Fibroblast of lung (primary cell): ENCODE measurements at regions not wholly inside any gene's neighbourhood (a gene's known extent, or its start where the extent isn't known, plus 50 kb on each side); places are given as distances from the start of the nearest gene placed in this dataset.
"Not testable (repeated sequence)": the region's sequence is repeated elsewhere in the genome, so short reads cannot be mapped to it uniquely, and the experiment has no call there.

Source experiments
- DNase-seq, 2 donors: peaks; one replicate each; pipeline versions ENCODE4 v3.0.0 to v3.0.0-alpha.2; 2010; ENCODE audit warnings: low read depth in 2 of 2
- H2AFZ ChIP-seq: 2 replicates; pipeline ENCODE4 v1.5.1; 2012; ENCODE audit warnings: low read length, control low read depth, inconsistent platforms
- H3K27ac ChIP-seq: 2 replicates; pipeline ENCODE4 v1.5.1; 2011; ENCODE audit warnings: low read length, control low read depth; ENCODE audit not compliant: insufficient read depth
- H3K27me3 ChIP-seq: 2 replicates; pipeline ENCODE4 v1.5.1; 2011; ENCODE audit warnings: mild to moderate bottlenecking, low read length; ENCODE audit not compliant: control insufficient read depth, insufficient read depth
- H3K36me3 ChIP-seq: 2 replicates; pipeline ENCODE4 v1.5.1; 2011; ENCODE audit warnings: low read length; ENCODE audit not compliant: control insufficient read depth, insufficient read depth
- H3K4me1 ChIP-seq: 2 replicates; pipeline ENCODE4 v1.5.1; 2011; ENCODE audit warnings: low read length; ENCODE audit not compliant: control insufficient read depth, insufficient read depth; ENCODE audit errors: extremely low read depth
- H3K4me2 ChIP-seq: 2 replicates; pipeline ENCODE4 v1.5.1; 2011; ENCODE audit warnings: low read length, control low read depth; ENCODE audit not compliant: insufficient read depth; ENCODE audit errors: extremely low read depth
- H3K4me3 ChIP-seq, 4 experiments: fragments of 200-600 bp in 1 of 4; sonication (generic) in 1 of 4; replicated peaks in 1 of 4; 2 replicates each; pipeline ENCODE4 v1.5.1; 2011 to 2016; ENCODE audit warnings: low read length in 4 of 4, low read depth in 3 of 4, mild to moderate bottlenecking in 3 of 4, control low read depth in 2 of 4, inconsistent platforms in 1 of 4, mixed read lengths in 1 of 4; ENCODE audit not compliant: insufficient read depth in 1 of 4; ENCODE audit errors: control extremely low read depth in 1 of 4
- H3K79me2 ChIP-seq: 2 replicates; pipeline ENCODE4 v1.5.1; 2012; ENCODE audit warnings: mild to moderate bottlenecking, low read length, inconsistent platforms; ENCODE audit not compliant: control insufficient read depth, insufficient read depth
- H3K9ac ChIP-seq: 2 replicates; pipeline ENCODE4 v1.5.1; 2011; ENCODE audit warnings: mild to moderate bottlenecking, low read length, control low read depth; ENCODE audit not compliant: insufficient read depth
- H3K9me3 ChIP-seq: 2 replicates; pipeline ENCODE4 v1.5.1; 2012; ENCODE audit warnings: low read depth, low read length; ENCODE audit not compliant: control insufficient read depth, insufficient read depth
- H4K20me1 ChIP-seq: 2 replicates; pipeline ENCODE4 v1.5.1; 2011; ENCODE audit warnings: low read length; ENCODE audit not compliant: control insufficient read depth, insufficient read depth; ENCODE audit errors: extremely low read depth
- EZH2 ChIP-seq: IDR thresholded peaks from 2 replicates; pipeline ENCODE4 v1.5.1; 2012; ENCODE audit warnings: low read length, control low read depth, mild to moderate bottlenecking; ENCODE audit errors: missing control alignments
- TF ChIP-seq, protein P1 (sequence below), 2 donors: IDR thresholded peaks in 1 of 2; conservative IDR thresholded peaks in 1 of 2; 1 replicate in 1 of 2; 2 replicates in 1 of 2; pipeline ENCODE4 v1.5.1; 2011 to 2012; ENCODE audit warnings: low read length in 2 of 2, control low read depth in 1 of 2, inconsistent platforms in 1 of 2, low read depth in 1 of 2, mild to moderate bottlenecking in 1 of 2

DNA sequence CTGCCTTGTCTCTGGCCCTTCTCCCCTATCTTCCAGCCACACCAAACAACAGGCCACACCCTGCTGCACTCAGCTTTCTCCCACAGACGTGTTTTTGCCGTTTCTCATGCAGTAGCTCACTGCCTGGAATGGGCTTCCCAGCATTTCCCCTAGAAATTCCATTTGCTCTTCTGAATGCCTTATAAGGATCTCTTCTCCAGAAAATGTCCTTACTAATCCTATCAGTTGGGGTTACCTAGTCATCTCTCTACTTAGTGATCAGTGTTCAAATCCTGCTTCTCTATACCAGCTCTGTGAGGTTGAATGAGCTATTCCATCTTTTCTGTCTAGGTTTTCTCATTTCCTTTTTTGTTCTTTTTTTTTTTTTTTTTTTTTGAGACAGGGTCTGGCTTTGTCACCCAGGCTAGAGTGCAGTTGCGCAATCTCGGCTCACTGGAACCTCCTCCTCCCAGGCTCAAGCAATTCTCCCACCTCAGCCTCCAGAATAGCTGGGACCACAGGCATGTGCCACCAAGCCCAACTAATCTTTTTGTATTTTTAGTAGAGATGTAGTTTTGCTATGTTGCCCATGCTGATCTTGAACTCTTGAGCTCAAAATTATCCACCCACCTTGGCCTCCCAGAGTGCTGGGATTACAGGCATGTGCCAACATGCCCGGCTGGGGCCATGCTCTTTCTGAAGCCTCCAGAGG lies 98.2 kb upstream of the CHD2 start:
- H3K4me3 ChIP-seq, result no peak overlapping the region
- H3K4me1 ChIP-seq, result peaks cover 12% of the 10 kb centered on the region
- no peak for TF ChIP-seq EZH2
- TF ChIP-seq, protein P1, sequence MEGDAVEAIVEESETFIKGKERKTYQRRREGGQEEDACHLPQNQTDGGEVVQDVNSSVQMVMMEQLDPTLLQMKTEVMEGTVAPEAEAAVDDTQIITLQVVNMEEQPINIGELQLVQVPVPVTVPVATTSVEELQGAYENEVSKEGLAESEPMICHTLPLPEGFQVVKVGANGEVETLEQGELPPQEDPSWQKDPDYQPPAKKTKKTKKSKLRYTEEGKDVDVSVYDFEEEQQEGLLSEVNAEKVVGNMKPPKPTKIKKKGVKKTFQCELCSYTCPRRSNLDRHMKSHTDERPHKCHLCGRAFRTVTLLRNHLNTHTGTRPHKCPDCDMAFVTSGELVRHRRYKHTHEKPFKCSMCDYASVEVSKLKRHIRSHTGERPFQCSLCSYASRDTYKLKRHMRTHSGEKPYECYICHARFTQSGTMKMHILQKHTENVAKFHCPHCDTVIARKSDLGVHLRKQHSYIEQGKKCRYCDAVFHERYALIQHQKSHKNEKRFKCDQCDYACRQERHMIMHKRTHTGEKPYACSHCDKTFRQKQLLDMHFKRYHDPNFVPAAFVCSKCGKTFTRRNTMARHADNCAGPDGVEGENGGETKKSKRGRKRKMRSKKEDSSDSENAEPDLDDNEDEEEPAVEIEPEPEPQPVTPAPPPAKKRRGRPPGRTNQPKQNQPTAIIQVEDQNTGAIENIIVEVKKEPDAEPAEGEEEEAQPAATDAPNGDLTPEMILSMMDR (conservative IDR thresholded peaks at IDR 0.05 in 1 of 2, IDR thresholded peaks at IDR 0.05 in 1 of 2; ENCODE audit: low read depth in 1 of 2, low read length in 2 of 2), result no peak
- no peaks in the 10 kb centered on the region for H3K27me3 ChIP-seq
- no peaks in the 10 kb centered on the region for H3K9me3 ChIP-seq
- H3K9ac ChIP-seq, result peak overlapping the region; percentile 55
- H3K4me2 ChIP-seq, result peak overlapping the region; percentile 65
- no peaks in the 10 kb centered on the region for H3K79me2 ChIP-seq
- H2AFZ ChIP-seq, result peak overlapping the region; percentile 78
- no peaks in the 10 kb centered on the region for H3K36me3 ChIP-seq
- DNase-seq, result peak; percentile 90 to 98
- H3K27ac ChIP-seq, result peak overlapping the region; percentile 94
- no peaks in the 10 kb centered on the region for H4K20me1 ChIP-seq

DNA sequence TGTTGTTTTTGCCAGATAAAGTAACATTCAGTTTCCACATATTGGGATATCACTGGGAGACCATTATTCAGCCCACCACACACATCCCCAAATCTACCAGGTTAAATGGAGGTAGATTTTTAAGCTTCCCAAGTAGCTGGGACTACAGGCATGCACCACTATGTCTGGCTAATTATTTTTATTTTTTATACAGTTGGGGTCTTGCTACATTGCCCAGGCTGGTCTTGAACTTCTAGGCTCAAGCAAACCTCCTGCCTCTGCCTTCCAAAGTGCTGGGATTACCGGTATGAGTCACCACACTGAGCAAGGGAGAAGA lies 96.6 kb upstream of the CHD2 start:
- H3K27me3 ChIP-seq, result no peaks in the 10 kb centered on the region
- H2AFZ ChIP-seq, result no peak overlapping the region
- H4K20me1 ChIP-seq, result no peaks in the 10 kb centered on the region
- H3K4me1 ChIP-seq, result peaks cover 14% of the 10 kb centered on the region
- peak overlapping the region; percentile 95 for H3K27ac ChIP-seq
- H3K4me2 ChIP-seq, result no peak overlapping the region
- H3K9me3 ChIP-seq, result no peaks in the 10 kb centered on the region
- TF ChIP-seq, protein P1 (conservative IDR thresholded peaks at IDR 0.05 in 1 of 2, IDR thresholded peaks at IDR 0.05 in 1 of 2; ENCODE audit: low read depth in 1 of 2, low read length in 2 of 2), result no peak
- TF ChIP-seq EZH2, result no peak
- H3K9ac ChIP-seq, result no peak overlapping the region
- H3K79me2 ChIP-seq, result no peaks in the 10 kb centered on the region
- H3K36me3 ChIP-seq, result no peaks in the 10 kb centered on the region
- no peak overlapping the region for H3K4me3 ChIP-seq
- no peak for DNase-seq

DNA sequence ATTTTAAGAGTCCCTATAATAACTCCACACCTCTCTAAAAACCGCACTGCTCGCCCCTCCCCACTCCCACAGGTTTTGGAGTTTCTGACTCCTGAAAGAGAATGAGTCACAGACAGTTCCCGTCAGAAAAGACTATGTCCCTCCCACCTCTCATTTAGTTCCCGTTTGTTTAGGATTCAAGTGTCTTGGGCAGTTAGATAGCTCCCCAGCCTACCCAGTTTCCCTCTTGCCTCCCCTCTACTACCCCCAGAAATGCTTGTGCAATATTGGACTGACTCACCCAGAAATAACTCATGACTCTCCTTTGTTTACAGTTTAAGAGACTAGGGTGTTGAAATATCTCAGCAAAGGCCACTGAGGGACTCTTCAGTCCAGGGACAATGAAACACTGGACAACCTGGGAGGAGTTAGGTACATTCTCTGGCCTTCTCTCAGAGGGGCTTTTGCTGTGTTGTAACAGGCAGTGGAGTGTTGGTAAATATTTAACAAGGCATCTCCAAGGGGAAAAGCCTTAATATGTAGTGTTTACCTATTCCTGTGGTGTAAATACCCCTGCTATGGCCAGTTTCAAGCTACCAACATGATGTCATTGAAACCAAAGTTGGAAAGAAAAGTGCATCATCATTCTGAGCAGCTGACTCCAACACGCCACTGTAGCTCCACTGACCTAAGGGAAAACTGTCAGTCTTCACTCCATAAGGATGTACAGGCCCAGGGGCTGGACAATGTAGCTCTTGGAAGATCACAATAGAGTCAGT lies 96.1 kb upstream of the CHD2 start:
- no peak overlapping the region for H2AFZ ChIP-seq

DNA sequence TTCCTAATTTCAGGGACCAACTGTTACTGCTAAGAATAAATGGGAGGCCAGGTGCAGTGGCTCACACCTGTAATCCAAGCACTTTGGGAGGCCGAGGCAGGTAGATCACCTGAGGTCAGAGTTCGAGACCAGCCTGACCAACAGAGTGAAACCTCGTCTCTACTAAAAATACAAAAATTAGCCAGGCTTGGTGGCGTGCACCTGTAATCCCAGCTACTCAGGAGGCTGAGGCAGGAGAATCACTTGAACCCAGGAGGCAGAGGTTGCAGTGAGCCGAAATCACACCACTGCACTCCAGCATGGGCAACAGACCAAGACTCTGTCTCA lies 95.6 kb upstream of the CHD2 start:
- not testable (repeated sequence) for H3K4me3 ChIP-seq, H3K27me3 ChIP-seq, H3K9me3 ChIP-seq, H2AFZ ChIP-seq, H3K79me2 ChIP-seq, DNase-seq, H4K20me1 ChIP-seq, H3K36me3 ChIP-seq
- Histone ChIP-seq H3K27ac (peak overlapping the region; percentile 95), H3K4me2 (peak overlapping the region; percentile 68), H3K4me1 (peaks cover 14% of the 10 kb centered on the region), H3K9ac (peak overlapping the region; percentile 38)

More for the DNA sequence above, 96.1 kb upstream of the CHD2 start:
- Histone ChIP-seq H3K79me2 (no peaks in the 10 kb centered on the region), H3K4me1 (peaks cover 14% of the 10 kb centered on the region), H3K27ac (peak overlapping the region; percentile 95), H3K4me3 (no peak overlapping the region), H3K9me3 (no peaks in the 10 kb centered on the region), H3K9ac (peak overlapping the region; percentile 38), H3K4me2 (peak overlapping the region; percentile 68), H4K20me1 (no peaks in the 10 kb centered on the region), H3K27me3 (no peaks in the 10 kb centered on the region), H3K36me3 (no peaks in the 10 kb centered on the region)
- TF ChIP-seq, protein P1 (conservative IDR thresholded peaks at IDR 0.05 in 1 of 2, IDR thresholded peaks at IDR 0.05 in 1 of 2; ENCODE audit: low read depth in 1 of 2, low read length in 2 of 2), result no peak
- TF ChIP-seq EZH2, result no peak
- DNase-seq, result peak; percentile 100
